Neural crest cell (in vitro differentiated cells): ENCODE measurements at regions not wholly inside any gene's neighbourhood (a gene's known extent, or its start where the extent isn't known, plus 50 kb on each side); places are given as distances from the start of the nearest gene placed in this dataset.

Source experiments
- DNase-seq: peaks from one replicate; pipeline ENCODE4 v3.0.0; 2021; ENCODE audit warnings: low read depth, mixed read lengths, low spot score
- H3K27ac Mint-ChIP-seq: one replicate; pipeline ENCODE4 v1.8.0; 2021; ENCODE audit warnings: mild to moderate bottlenecking, mixed read lengths; ENCODE audit not compliant: unreplicated experiment
- H3K27me3 Mint-ChIP-seq: 2 replicates; pipeline ENCODE4 v1.8.0; 2021; ENCODE audit warnings: low read depth, mild to moderate bottlenecking, mixed read lengths
- H3K36me3 Mint-ChIP-seq: 2 replicates; pipeline ENCODE4 v1.8.0; 2021; ENCODE audit warnings: low read depth, mild to moderate bottlenecking, mixed read lengths
- H3K4me1 Mint-ChIP-seq: 2 replicates; pipeline ENCODE4 v1.8.0; 2021; ENCODE audit warnings: mixed read lengths
- H3K4me3 Mint-ChIP-seq: one replicate; pipeline ENCODE4 v1.8.0; 2021; ENCODE audit warnings: mild to moderate bottlenecking, mixed read lengths
- H3K9me3 Mint-ChIP-seq: 2 replicates; pipeline ENCODE4 v1.8.0; 2021; ENCODE audit warnings: mixed read lengths
- TF ChIP-seq, protein P1 (sequence below): fragments of 200-600 bp; sonication (generic); conservative IDR thresholded peaks from 2 replicates; pipeline ENCODE4 v1.5.0; 2021; ENCODE audit warnings: antibody characterized with exemption, mild to moderate bottlenecking

DNA sequence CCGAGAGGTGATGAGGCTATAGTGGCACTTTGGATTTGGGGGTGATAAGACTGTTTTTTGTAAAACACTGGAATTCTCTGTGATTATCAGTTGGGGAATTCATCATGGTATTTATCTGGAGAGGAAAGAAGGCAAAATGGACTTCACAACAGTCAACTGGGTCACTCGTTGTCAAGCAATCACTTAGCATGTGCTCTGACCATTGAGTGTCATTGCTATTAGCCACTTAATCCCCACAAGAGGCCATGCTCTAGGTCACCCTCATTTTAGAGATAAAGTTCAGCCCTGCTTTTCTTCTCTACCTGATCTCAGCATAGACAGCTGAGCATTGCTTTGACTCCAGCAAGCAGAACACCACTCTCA, 160.1 kb upstream of the PITX1 start:
- Mint-ChIP-seq H3K36me3 (no peaks in the 10 kb centered on the region), H3K4me3 (no peak overlapping the region), H3K4me1 (peaks cover 6% of the 10 kb centered on the region), H3K27me3 (peaks cover 95% of the 10 kb centered on the region), H3K9me3 (peaks cover 8% of the 10 kb centered on the region), H3K27ac (no peak overlapping the region)
- TF ChIP-seq, protein P1, sequence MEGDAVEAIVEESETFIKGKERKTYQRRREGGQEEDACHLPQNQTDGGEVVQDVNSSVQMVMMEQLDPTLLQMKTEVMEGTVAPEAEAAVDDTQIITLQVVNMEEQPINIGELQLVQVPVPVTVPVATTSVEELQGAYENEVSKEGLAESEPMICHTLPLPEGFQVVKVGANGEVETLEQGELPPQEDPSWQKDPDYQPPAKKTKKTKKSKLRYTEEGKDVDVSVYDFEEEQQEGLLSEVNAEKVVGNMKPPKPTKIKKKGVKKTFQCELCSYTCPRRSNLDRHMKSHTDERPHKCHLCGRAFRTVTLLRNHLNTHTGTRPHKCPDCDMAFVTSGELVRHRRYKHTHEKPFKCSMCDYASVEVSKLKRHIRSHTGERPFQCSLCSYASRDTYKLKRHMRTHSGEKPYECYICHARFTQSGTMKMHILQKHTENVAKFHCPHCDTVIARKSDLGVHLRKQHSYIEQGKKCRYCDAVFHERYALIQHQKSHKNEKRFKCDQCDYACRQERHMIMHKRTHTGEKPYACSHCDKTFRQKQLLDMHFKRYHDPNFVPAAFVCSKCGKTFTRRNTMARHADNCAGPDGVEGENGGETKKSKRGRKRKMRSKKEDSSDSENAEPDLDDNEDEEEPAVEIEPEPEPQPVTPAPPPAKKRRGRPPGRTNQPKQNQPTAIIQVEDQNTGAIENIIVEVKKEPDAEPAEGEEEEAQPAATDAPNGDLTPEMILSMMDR: no peak
- DNase-seq: no peak

DNA sequence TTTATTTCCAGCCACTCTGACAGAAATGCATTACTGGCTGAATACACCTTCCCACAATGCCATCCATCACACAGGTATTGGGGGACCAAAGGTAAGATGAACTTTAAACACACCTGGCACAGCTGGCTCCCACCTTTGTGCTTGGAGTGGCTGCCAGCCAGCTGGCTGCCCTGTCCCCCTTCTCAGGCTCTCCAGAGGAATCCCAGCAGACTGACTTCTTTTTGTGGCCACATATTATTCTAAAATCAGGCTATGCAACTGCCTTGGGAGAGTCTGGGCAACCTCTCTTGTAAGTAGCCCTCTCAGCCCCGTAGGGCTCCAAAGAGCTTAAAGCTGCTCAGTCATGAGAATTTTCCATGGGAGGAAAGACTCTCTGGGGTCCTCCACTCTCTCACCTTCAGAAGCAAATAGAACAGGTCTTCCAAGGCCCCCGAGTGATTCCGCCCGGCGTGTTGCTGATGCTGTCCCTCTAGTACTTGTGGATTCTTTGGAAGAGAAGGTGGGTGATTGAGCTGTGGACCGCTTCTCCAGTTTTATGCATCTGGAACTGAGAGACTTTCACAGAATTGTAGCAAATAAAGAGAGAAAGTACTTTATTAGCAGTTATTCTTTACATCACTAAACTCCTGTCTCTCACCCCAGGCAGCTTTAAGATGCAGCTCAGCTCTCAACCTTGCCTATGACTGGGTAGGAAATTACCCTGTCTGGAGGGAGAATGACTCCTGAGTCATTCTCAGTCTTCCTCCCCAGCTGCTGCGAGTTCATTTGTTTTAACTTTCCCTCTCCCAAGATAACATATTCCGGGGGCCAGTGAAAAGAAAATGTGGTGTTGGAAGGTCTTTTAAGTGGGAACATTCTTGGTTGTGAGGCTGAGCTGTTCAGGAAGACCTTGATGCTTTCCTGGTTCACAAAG, 159.4 kb upstream of the PITX1 start:
- Mint-ChIP-seq H3K27me3 (peaks cover 95% of the 10 kb centered on the region), H3K27ac (no peak overlapping the region), H3K4me3 (no peak overlapping the region), H3K36me3 (no peaks in the 10 kb centered on the region), H3K9me3 (peaks cover 8% of the 10 kb centered on the region), H3K4me1 (peaks cover 6% of the 10 kb centered on the region)
- DNase-seq: no peak
- TF ChIP-seq, protein P1: no peak

DNA sequence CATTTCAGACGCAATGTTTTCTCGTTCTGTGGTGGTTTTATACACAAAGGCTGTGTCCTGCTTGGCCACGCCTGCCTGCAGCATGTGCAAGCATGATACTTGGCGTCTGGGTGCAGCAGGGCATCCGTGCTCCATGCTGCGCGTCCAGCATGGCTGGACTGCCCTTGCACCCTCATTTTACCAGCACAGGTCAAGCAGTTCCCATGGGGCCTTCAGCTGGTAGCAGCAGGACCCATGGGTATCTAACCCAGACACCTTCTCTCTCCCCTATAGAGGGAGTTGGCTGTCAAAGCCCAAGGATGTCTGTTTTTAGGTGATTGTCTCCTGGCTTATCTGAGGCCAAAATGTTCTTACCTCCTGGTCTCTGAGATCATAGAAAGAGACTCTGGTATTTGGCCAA, 158.3 kb upstream of the PITX1 start:
- H3K27me3 Mint-ChIP-seq: peaks cover 92% of the 10 kb centered on the region
- TF ChIP-seq, protein P1: no peak
- H3K4me1 Mint-ChIP-seq: peaks cover 6% of the 10 kb centered on the region
- no peak for DNase-seq
- no peak overlapping the region for H3K27ac Mint-ChIP-seq
- no peak overlapping the region for H3K4me3 Mint-ChIP-seq
- H3K36me3 Mint-ChIP-seq: no peaks in the 10 kb centered on the region
- H3K9me3 Mint-ChIP-seq: peaks cover 6% of the 10 kb centered on the region

DNA sequence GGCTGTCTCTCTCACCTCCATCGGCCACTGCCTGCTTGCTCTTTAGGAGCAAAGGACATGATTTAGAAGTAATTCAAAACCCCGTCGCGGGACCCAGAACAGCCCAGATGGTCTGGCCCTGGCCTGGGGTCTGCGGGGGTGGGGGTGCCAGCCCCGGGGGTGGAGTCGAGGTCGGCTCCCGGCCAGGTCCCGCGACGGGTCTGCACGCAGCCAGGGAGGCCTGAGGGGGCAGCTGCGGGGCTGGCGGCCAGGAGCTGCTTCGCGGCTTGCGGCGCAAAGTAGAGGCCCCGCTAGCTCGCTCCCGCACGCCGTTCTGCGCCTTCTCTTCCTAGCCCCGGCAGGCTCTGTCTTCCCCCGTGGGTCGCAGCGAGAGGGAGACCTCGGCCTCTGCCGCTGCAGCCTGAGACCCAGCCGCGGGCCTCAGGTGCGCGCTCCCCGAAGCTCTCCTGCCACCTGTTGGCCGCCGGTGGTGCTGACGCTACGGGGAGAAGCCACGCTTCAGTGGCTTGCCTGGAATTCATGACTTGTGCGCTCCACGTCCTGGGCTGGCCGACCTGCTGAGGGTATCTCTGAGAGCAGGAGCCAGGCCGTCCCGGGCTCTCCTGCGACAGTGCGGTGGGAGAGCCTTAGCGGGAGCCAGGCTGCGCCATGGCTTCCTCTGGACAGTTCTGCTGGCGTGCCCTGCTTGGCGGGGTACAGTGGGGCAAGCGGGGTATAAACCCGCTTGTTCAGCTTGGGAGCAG, 157.2 kb upstream of the PITX1 start:
- no peak overlapping the region for H3K27ac Mint-ChIP-seq
- H3K9me3 Mint-ChIP-seq: no peaks in the 10 kb centered on the region
- peaks cover 6% of the 10 kb centered on the region for H3K4me1 Mint-ChIP-seq
- no peaks in the 10 kb centered on the region for H3K36me3 Mint-ChIP-seq
- TF ChIP-seq, protein P1: peak; percentile 97
- H3K4me3 Mint-ChIP-seq: peak overlapping the region; percentile 78
- peaks cover 88% of the 10 kb centered on the region for H3K27me3 Mint-ChIP-seq
- DNase-seq: peak; percentile 77

DNA sequence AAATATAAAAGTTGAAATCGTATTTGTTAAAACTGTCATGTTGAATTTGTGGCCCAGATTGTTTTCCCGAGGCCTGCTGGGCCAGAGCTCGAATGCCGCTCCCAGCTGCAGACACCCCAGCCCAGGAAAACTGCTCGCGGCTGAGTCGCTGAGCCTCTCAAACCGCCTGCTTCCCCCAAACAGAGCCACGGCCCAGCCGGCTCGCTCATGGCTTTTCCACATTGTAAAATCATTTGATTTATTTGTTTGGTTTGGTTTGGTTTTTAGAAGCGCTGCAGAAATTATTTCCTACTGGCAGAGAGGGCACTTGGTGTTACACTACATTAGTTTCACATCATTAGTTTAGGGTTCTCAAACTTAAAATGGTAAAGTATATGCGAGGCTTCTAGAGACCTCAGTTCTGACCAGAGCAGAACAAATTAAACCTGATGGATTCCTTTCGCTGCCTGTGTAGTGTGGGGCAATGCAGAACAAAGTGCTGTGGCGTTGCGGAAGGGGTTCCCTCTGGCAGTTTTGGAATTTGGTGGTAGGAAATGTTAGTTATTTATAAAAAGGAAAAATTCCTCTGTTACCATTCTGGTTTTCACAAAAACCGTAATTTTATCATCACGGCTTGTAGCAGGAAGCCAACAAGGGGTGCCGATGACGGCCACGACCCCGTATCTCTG, 156.5 kb upstream of the PITX1 start:
- Mint-ChIP-seq H3K9me3 (no peaks in the 10 kb centered on the region), H3K27ac (no peak overlapping the region), H3K4me3 (peak overlapping the region; percentile 58), H3K4me1 (peaks cover 6% of the 10 kb centered on the region), H3K36me3 (no peaks in the 10 kb centered on the region), H3K27me3 (peaks cover 83% of the 10 kb centered on the region)
- no peak for DNase-seq
- TF ChIP-seq, protein P1: no peak
